ENCODE measurements at regions not wholly inside any gene's neighbourhood (a gene's known extent, or its start where the extent isn't known, plus 50 kb on each side); places are given as distances from the start of the nearest gene placed in this dataset.
"Not testable (repeated sequence)": the region's sequence is repeated elsewhere in the genome, so short reads cannot be mapped to it uniquely, and the experiment has no call there.

DNA sequence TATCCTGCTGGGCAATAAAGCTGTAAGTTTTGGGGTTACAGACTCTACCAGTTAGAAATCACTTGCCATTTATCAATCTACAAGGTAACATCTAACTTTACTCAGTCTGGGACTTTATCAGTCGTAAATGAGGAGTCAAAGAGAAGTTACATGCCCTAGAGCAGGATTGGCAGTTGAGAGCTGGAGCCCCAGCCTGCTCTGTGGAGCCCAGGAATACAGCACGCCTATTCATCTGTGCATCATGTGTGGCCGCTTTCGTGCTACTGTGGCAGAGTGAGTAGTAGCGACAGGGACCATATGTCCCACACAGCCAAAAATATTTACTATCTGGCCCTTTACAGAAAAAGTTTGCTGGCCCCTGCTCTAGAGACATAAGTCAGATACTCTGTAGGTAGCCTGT, 152.5 kb upstream of the NTRK2 start:
- DNase-seq (ENCODE audit: low read depth), result no peak
- no peak overlapping the region for H3K4me3 ChIP-seq (ENCODE audit: control insufficient read depth, low read depth, low read length)
- TF ChIP-seq, protein P1, sequence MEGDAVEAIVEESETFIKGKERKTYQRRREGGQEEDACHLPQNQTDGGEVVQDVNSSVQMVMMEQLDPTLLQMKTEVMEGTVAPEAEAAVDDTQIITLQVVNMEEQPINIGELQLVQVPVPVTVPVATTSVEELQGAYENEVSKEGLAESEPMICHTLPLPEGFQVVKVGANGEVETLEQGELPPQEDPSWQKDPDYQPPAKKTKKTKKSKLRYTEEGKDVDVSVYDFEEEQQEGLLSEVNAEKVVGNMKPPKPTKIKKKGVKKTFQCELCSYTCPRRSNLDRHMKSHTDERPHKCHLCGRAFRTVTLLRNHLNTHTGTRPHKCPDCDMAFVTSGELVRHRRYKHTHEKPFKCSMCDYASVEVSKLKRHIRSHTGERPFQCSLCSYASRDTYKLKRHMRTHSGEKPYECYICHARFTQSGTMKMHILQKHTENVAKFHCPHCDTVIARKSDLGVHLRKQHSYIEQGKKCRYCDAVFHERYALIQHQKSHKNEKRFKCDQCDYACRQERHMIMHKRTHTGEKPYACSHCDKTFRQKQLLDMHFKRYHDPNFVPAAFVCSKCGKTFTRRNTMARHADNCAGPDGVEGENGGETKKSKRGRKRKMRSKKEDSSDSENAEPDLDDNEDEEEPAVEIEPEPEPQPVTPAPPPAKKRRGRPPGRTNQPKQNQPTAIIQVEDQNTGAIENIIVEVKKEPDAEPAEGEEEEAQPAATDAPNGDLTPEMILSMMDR (conservative IDR thresholded peaks at IDR 0.05; ENCODE audit: control insufficient read depth, insufficient read depth, low read depth, low read length), result no peak

DNA sequence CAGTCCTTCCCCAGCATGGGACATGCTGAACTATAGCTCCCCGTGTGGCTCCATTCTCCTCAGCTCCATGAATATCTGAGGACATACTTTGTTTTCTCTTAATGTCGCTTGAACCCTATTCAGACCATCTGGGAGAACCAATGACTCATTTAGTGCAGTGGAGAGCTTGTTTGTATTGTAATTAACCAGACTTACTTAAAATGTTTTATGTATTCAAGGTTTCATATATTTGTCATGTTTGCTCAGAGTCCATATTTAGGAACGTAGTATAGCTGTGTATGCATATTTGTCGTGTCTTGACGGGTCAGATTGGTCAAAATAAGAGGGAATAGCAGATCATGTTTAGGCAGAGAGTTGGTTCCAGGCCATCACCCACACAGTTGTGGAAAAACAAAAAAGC, 150.1 kb upstream of the NTRK2 start:
- no peak for DNase-seq (ENCODE audit: low read depth)
- no peak overlapping the region for H3K4me3 ChIP-seq (ENCODE audit: control insufficient read depth, low read depth, low read length)
- TF ChIP-seq, protein P1 (conservative IDR thresholded peaks at IDR 0.05; ENCODE audit: control insufficient read depth, insufficient read depth, low read depth, low read length), result no peak

DNA sequence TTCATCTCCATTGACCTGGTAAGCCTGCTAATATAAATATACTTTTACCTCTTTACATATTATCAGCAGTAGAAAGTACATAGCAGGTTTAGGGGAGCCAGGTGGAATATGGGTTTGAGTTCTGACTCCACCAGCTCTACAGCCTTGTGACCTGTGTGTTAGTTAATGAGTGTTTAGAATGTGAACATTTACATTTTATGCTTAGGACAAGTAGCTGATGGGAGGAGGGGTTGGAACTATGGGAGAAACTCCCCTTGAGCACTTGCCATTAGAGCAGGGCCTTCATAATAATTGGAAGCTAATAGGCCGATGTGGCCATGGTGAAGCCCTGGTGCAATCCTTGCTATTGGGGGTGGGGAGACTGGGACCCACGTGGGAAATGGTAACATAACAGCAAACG, 148.3 kb upstream of the NTRK2 start:
- TF ChIP-seq, protein P1 (conservative IDR thresholded peaks at IDR 0.05; ENCODE audit: control insufficient read depth, insufficient read depth, low read depth, low read length), result no peak
- no peak overlapping the region for H3K4me3 ChIP-seq (ENCODE audit: control insufficient read depth, low read depth, low read length)
- DNase-seq (ENCODE audit: low read depth), result no peak

DNA sequence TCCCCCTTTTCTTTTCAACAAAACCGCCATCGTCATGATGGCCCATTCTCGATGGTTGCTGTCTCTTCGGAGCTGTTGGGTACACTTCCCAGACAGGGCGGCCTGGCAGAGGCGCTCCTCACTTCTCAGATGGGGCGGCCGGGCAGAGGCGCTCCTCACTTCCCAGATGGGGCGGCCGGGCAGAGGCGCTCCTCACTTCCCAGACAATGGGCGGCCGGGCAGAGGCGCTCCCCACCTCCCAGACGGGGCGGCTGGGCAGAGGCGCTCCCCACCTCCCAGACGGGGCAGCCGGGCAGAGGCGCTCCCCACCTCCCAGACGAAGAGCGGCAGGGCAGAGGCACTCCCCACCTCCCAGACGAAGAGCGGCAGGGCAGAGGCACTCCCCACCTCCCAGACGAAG, 143.3 kb upstream of the NTRK2 start:
- not testable (repeated sequence) for DNase-seq (ENCODE audit: low read depth)

DNA sequence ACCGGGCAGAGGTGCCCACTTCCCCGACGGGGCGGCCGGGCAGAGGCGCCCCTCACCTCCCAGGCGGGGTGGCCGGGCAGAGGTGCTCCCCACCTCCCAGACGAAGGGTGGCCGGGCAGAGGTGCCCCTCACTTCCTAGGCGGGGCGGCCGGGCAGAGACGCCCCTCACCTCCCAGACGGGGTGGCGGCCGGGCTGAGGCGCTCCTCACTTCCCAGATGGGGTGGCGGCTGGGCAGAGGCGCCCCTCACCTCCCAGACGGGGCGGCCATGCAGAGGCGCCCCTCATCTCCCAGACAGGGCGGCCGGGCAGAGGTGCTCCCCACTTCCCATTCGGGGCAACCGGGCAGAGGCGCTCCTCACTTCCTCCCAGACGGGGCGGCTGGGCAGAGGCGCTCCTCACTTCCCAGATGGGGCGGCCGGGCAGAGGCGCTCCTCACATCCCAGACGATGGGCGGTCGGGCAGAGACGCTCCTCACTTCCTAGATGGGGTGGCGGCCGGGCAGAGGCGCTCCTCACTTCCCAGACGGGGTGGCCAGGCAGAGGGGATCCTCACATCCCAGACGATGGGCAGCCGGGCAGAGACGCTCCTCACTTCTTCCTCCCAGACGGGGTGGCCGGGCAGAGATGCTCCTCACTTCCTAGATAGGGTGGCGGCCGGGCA, 142.3 kb upstream of the NTRK2 start:
- DNase-seq (ENCODE audit: low read depth); H3K4me3 ChIP-seq (ENCODE audit: control insufficient read depth, low read depth, low read length): not testable (repeated sequence)

More for the DNA sequence above, 143.3 kb upstream of the NTRK2 start:
- H3K4me3 ChIP-seq (ENCODE audit: control insufficient read depth, low read depth, low read length), result not testable (repeated sequence)

DNA sequence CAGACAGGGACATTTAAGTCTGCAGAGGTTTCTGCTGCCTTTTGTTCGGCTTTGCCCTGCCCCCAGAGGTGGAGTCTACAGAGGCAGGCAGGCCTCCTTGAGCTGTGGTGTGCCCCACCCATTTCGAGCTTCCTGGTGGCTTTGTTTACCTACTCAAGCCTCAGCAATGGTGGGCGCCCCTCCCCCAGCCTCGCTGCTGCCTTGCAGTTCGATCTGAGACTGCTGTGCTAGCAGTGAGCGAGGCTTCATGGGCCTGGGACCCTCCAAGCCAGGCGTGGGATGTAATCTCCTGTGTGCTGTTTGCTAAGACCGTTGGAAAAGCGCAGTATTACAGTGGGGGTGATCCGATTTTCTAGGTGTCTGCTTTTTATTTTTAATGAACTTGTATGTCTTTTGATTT, 133.6 kb upstream of the NTRK2 start:
- H3K4me3 ChIP-seq (ENCODE audit: control insufficient read depth, low read depth, low read length); DNase-seq (ENCODE audit: low read depth): not testable (repeated sequence)

DNA sequence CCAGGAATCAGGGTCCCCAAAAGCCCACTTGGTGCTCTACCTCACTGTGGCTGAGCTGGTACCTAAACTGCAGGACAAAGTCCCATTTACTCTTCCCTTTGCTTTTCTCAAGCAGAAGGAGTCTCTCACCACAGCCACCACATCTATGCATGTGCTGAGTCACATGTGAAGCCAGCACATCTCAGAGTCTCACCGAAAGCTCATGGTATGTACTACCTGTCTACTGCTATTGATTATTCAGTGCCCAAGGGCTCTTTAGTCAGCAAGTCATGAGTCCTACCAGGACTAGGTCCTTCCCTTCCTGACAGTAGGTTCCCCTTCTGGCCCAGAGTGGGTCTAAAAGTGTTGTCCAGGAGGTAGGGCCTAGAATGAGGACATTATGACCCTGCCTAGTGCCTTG, 130.7 kb upstream of the NTRK2 start:
- TF ChIP-seq, protein P1 (conservative IDR thresholded peaks at IDR 0.05; ENCODE audit: control insufficient read depth, insufficient read depth, low read depth, low read length), result no peak
- DNase-seq (ENCODE audit: low read depth), result no peak
- no peak overlapping the region for H3K4me3 ChIP-seq (ENCODE audit: control insufficient read depth, low read depth, low read length)

DNA sequence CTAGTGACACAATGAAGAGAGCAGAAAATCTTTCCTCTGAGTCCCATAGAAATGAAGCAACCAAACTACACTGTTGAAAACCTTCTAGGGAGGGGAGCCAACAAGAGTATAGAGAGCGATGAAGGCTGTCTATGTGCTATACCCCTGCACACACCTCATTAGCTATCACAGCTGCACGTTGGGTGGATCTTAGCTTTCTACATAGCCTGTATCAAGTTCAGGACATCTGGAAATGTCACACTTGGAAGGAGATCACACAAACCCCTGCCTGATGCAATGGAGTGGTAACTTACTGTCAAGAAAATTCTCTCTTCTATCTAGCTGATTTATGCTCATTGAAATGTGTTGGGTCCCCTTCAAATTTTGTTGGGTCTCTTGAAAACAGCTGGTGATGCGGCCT, 127.0 kb upstream of the NTRK2 start:
- TF ChIP-seq, protein P1 (conservative IDR thresholded peaks at IDR 0.05; ENCODE audit: control insufficient read depth, insufficient read depth, low read depth, low read length), result no peak
- no peak overlapping the region for H3K4me3 ChIP-seq (ENCODE audit: control insufficient read depth, low read depth, low read length)
- no peak for DNase-seq (ENCODE audit: low read depth)

Data from fibroblast of mammary gland (primary cell).